Fibroblast of the aortic adventitia (primary cell): ENCODE measurements at regions not wholly inside any gene's neighbourhood (a gene's known extent, or its start where the extent isn't known, plus 50 kb on each side); places are given as distances from the start of the nearest gene placed in this dataset.
"Not testable (repeated sequence)": the region's sequence is repeated elsewhere in the genome, so short reads cannot be mapped to it uniquely, and the experiment has no call there.

Experiments
- DNase-seq: peaks from one replicate; pipeline ENCODE4 v3.0.0-alpha.2; 2010; ENCODE audit warnings: low read depth
- H3K4me3 ChIP-seq: 2 replicates; pipeline ENCODE4 v1.5.1; 2011; ENCODE audit warnings: low read depth, mild to moderate bottlenecking, control low read depth, low read length, moderate library complexity
- CTCF ChIP-seq: IDR thresholded peaks from 2 replicates; pipeline ENCODE4 v1.5.1; 2011; ENCODE audit warnings: mild to moderate bottlenecking, low read length, control low read depth, inconsistent platforms; ENCODE audit not compliant: insufficient read depth

DNA sequence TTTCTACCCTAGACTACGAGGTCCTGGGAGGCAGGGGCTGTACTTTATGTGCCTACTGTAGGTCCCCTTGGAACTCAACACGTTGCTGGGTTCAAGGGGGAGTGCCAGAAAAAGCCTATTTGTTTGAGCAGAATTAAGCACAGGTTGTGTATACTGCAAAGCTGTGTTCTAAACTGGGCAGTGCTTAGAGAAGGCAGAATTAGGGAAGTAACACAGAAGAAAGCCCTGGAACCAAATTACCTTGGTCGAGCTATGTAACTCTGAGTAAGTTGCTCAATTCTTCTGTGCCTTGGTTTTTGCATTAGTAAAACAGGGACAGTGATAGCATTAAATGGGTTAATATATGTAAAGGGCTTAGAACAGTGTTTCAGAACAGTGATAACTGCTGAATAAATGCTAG lies 245.0 kb upstream of the SFRP2 start:
- H3K4me3 ChIP-seq, result no peak overlapping the region
- DNase-seq, result no peak
- no peak for TF ChIP-seq CTCF

DNA sequence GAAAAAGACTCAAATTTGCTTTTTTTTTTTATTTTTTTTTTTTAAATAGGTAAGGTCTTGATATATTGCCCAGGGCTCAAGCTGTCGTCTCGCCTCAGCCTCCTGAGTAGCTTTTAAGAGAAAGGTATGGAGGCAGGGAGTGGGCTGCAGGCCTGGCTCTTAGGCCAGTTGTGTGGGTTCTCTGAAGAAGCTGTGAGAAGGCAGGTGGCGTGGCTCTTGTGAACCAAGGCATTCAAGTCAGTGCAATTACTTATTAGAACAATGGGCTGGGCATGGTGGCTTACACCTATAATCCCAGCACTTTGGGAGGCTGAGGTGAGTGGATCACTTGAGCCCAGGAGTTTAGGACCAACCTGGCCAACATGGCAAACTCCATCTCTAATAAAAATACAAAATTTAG lies 244.0 kb upstream of the SFRP2 start:
- H3K4me3 ChIP-seq, result no peak overlapping the region
- no peak for TF ChIP-seq CTCF
- no peak for DNase-seq

- no peak overlapping the region for H3K4me3 ChIP-seq
- TF ChIP-seq CTCF, result no peak
- no peak for DNase-seq
Observed at GRCh38 chr4:154030746-154031145, 241.9 kb upstream of the SFRP2 start.

DNA sequence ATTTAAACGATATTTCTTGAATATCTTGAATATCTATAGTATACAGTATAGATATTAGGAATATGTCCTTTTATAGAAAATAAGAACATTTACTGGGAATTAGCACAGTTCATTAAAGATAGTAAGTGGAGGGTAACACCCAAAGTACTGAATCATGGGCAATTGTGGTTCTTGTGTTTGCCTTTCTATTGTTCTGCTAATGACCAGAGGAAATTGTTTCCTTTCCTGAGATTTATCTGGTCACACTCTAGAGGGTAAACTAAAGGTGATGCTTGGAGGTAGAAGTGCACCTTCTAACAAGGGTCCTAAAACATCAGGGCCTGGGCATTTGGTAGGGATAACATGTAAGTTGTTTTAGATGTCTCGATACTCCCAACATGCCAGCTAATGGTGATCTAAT lies 241.3 kb upstream of the SFRP2 start:
- no peak for DNase-seq
- TF ChIP-seq CTCF, result no peak
- H3K4me3 ChIP-seq, result no peak overlapping the region

- DNase-seq, result no peak
- H3K4me3 ChIP-seq, result no peak overlapping the region
- no peak for TF ChIP-seq CTCF
Observed at GRCh38 chr4:154029171-154029570, 240.3 kb upstream of the SFRP2 start.

- H3K4me3 ChIP-seq, result no peak overlapping the region
- TF ChIP-seq CTCF, result no peak
- no peak for DNase-seq
Observed at GRCh38 chr4:154025110-154025509, 236.2 kb upstream of the SFRP2 start.

DNA sequence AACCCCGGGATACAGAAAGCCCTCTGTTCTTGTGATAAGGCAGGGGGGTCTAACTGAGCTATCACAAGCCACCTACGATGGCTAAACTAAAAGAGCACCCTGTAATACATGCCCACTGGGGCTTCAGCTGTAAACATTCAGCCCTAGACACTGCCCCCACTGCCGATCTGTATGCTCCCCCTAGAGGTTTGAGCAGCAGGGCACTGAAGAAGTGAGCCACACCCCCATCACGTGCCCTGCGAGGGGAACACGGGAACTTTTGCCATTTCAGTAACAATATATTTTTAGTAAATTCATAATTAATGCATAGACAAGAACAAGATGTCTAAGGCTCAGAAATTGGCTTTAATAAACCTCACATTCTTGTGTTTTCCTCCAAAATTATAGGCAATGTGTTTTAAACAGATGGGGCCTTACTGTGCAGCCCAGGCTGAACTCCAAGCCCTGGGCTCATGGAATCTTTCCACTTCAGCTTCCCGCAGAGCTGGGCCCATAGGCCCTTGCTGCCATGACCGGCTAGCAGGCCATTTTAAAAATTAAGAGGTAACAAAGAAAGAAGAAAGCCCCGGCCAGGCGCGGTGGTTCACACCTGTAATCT lies 235.3 kb upstream of the SFRP2 start:
- no peak for DNase-seq
- TF ChIP-seq CTCF, result no peak
- no peak overlapping the region for H3K4me3 ChIP-seq

DNA sequence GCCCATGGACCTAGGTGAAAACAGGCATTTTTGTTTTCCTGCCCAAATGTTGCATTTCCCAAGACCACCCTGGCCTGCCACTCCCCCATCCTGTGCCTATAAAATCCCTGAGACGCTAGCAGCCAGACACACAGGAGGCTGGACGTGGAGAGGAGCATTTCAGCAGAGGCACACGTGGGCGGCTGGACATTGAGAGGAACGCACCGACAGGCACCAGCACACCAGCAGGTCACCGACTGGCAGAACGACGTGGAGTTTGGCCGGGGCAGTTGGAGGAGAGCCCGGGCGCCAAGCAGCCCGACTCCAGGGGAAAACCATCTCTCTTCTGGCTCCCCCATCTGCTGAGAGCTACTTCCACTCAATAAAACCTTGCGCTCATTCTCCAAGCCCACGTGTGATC lies 234.8 kb upstream of the SFRP2 start:
- not testable (repeated sequence) for H3K4me3 ChIP-seq, DNase-seq
